ENCODE measurements at regions not wholly inside any gene's neighbourhood (a gene's known extent, or its start where the extent isn't known, plus 50 kb on each side); places are given as distances from the start of the nearest gene placed in this dataset.

GRCh38 chr1:29643281-29643680 lies 407.0 kb downstream of the PTPRU start:
- no peaks in the 10 kb centered on the region for H3K9me3 ChIP-seq (ENCODE audit: control insufficient read depth in 1 of 2, insufficient read depth in 1 of 2, low read depth in 1 of 2, low read length in 2 of 2)
- no peaks in the 10 kb centered on the region for H3K36me3 ChIP-seq (ENCODE audit: control insufficient read depth in 1 of 2, insufficient read depth in 2 of 2, low read length in 2 of 2)
- H3K9ac ChIP-seq (ENCODE audit: low read length), result no peak overlapping the region
- BruUV-seq (replicated peaks), result no TSS peak
- no peaks in the 10 kb centered on the region for H3K9me2 ChIP-seq (ENCODE audit: insufficient read depth)
- H3K27ac ChIP-seq (ENCODE audit: low read depth, low read length), result no peak overlapping the region
- TF ChIP-seq REST (IDR thresholded peaks at IDR 0.05; ENCODE audit: low read depth), result no peak
- no peak for TF ChIP-seq ZNF274 (IDR thresholded peaks at IDR 0.05; ENCODE audit: low read depth, low read length)
- no peak for TF ChIP-seq JUND (IDR thresholded peaks at IDR 0.05)
- no peak for TF ChIP-seq CEBPB (IDR thresholded peaks at IDR 0.05; ENCODE audit: low read depth)
- no peak for TF ChIP-seq SP1 (IDR thresholded peaks at IDR 0.05; ENCODE audit: low read depth)
- no peak for TF ChIP-seq YY1 (IDR thresholded peaks at IDR 0.05; ENCODE audit: extremely low read depth, insufficient replicate concordance, low read depth, low read length)
- TF ChIP-seq MAX (IDR thresholded peaks at IDR 0.05), result no peak
- TF ChIP-seq EGR1 (IDR thresholded peaks at IDR 0.05; ENCODE audit: low read depth), result no peak
- TF ChIP-seq EZH2 (IDR thresholded peaks at IDR 0.05), result no peak
- TF ChIP-seq RAD21 (IDR thresholded peaks at IDR 0.05; ENCODE audit: low read depth), result no peak
- TF ChIP-seq CBX3 (IDR thresholded peaks at IDR 0.05; ENCODE audit: low read depth), result no peak
- DNase-seq (ENCODE audit: low read depth, low spot score) (no peak), ATAC-seq (no peak)
- no peak overlapping the region for H2AFZ ChIP-seq (ENCODE audit: low read depth, low read length, poor library complexity, severe bottlenecking)
- no peak overlapping the region for H3K4me3 ChIP-seq (replicated peaks in 1 of 2; ENCODE audit: low read depth in 1 of 2, low read length in 2 of 2)
- peaks cover 20 to 30% of the 10 kb centered on the region in 2 experiments for H3K4me1 ChIP-seq (ENCODE audit: control insufficient read depth in 1 of 2, insufficient read depth in 2 of 2, low read length in 2 of 2)
- no peak overlapping the region for H3K4me2 ChIP-seq (ENCODE audit: low read length)
- ChIA-PET CTCF (no interaction called here), POLR2A (no interaction called here), RAD21 (ENCODE audit: low non-redundant PET in 1 of 2, low total read pairs in 2 of 2, uncharacterized antibody in 2 of 2, unreplicated experiment in 2 of 2) (no interaction called here)
- H3K27me3 ChIP-seq (ENCODE audit: insufficient read depth, low read length), result no peaks in the 10 kb centered on the region
- no peaks in the 10 kb centered on the region for H4K20me1 ChIP-seq (ENCODE audit: insufficient read depth)
- intact Hi-C loops (cut with micrococcal nuclease), result no loop called here
- no peaks in the 10 kb centered on the region for H3K79me2 ChIP-seq (ENCODE audit: insufficient read depth, low read length)

Data from HCT116 (cell line).